M059J (cell line): ENCODE measurements at regions not wholly inside any gene's neighbourhood (a gene's known extent, or its start where the extent isn't known, plus 50 kb on each side); places are given as distances from the start of the nearest gene placed in this dataset.

Experiments used
- DNase-seq: peaks from one replicate; pipeline ENCODE4 v3.0.0-alpha.2; 2012; ENCODE audit warnings: low read depth

- DNase-seq = no peak
These were observed 209.3 kb upstream of the SGK1 start for GRCh38 chr6:134527108-134527787.

GRCh38 chr6:134525190-134525868 is 207.4 kb upstream of the SGK1 start:
- DNase-seq = no peak

GRCh38 chr6:134523903-134524650 is 206.2 kb upstream of the SGK1 start:
- no peak for DNase-seq

- DNase-seq = no peak
These were observed 205.1 kb upstream of the SGK1 start for GRCh38 chr6:134523051-134523450.

- no peak for DNase-seq
These were observed 203.2 kb upstream of the SGK1 start for GRCh38 chr6:134521116-134521501.

- DNase-seq = peak; percentile 75
These were observed 202.5 kb upstream of the SGK1 start for GRCh38 chr6:134520181-134521115.

DNA sequence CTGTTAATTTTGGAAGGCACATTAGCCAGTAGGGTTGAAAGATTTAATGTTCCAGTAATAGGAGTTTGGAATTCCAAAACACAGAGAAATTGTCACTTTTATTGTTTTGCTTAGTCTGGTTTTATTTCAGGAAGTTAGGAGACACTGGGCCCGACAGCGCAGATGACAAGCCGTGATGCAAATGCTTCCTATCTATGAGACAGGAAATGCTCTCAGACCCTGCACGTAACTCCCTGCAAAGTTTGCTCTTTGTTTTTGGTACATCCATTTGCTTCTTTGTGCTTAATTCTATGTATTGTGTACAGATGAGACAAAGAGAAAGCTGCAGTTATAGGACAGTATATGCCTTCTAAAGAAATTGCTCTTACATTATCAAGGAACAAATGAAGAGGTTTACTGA is 201.6 kb upstream of the SGK1 start:
- DNase-seq = no peak

DNA sequence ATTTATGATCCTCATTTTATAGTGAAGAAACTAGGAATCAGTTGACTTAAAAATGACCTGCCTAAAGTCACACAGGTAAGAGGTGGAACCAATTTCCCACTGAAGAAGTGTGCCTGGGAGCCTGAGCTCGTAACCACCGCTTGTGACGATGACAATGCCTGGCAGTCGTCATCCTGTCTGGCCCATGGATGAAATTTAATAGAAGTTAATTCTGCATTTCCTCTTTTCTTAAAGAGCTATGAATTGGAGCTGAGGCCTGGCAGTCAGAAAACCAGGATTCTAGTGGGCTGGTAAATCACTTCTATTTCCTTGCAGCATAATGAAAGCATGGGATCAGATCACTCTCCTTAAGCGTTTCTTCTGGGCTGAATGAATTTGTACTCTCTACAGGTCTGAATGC is 200.0 kb upstream of the SGK1 start:
- DNase-seq = peak; percentile 8

GRCh38 chr6:134517145-134517658 is 199.3 kb upstream of the SGK1 start:
- DNase-seq = peak; percentile 88

- no peak for DNase-seq
These were observed 198.7 kb upstream of the SGK1 start for GRCh38 chr6:134516582-134516981.

DNA sequence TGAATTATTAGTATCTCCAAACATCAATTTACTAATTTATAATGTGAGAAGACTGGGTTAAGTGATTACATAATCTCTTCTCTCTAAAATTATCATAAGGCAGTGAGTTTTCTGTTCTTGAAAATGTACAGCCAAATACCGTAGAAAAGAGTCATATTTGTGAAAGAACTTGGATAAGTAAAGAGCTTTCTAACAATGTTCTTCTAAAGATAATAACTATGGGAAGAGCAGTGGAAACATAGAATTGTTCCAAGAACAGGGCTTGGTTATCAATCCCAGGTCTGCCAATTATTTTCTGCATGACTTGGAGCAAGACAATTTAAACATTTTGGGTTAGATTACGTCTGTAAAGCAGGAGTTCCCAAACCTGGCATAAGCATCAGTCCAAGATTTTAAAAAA is 198.1 kb upstream of the SGK1 start:
- DNase-seq = no peak

DNA sequence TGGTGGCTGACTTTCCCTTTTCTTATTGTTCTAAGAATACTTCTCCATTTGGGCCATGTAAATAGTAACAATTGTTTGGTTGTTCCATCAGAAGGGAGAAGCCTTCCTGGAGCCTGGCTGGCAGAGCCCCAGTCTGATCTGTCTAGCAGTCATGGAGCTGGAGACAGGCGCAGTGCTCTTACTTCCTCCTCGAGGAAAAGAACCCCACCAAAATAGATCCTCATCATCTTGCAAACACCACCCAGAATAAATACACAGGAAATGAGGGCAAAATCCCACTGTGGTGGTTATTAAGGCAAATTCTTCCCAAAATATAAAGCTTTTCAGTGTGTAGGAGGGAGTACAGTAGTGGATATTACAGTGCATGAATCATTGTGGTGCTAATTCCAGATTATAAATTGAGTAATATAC is 195.1 kb upstream of the SGK1 start:
- DNase-seq = no peak

DNA sequence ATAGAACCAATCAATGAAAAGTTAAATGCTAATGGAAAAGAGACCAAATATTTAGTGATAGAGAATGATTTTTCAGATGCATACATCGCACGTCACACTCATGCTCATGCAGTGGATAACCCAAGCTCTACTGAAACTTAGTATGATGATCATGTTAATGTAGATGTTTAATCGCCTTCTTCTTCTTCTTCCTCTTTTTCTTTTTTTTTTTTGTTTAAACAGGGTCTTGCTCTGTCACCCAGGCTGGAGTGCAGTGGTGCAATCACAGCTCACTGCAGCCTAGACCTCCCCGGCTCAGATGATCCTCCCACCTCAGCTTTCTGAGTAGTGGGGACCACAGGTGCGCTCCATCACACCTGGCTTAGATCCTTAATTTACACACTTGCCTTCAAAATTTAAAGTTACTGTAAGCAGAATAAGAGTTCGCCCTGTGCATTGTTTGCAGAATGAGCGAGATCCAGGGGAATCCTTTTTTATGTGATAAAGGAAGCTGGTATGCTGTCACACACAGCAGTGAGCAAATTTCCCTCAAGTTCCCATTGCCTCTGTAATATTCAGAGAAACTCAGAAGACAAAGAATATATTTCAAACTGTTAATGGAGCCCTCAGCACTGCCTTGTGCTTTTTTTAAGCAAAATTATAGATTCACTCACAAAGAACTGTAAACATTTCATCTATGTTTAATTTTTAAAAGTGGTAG is 194.2 kb upstream of the SGK1 start:
- no peak for DNase-seq

GRCh38 chr6:134510920-134511319 is 193.0 kb upstream of the SGK1 start:
- no peak for DNase-seq

DNA sequence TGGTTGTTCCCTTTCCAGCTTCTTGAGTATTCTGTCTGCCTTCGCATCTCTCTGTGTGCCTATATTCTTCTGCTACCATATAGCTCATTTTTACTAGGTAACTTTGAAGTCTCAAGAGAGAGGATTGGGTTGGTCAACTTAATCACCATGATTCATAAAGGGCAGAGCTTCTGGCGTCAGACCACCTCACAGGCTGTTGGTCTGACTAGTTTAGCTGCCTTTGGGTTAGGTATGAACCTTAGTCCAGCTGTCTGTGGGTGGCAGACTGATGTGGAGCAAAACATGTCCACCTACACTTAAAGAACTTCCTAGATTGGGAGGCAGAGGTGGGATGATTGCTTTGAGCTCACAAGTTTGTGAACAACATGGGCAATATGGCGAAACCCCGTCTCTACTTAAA is 192.2 kb upstream of the SGK1 start:
- DNase-seq = no peak

GRCh38 chr6:134508862-134509498 is 191.1 kb upstream of the SGK1 start:
- no peak for DNase-seq

- DNase-seq = no peak
These were observed 188.2 kb upstream of the SGK1 start for GRCh38 chr6:134506162-134506561.

- peak; percentile 11 for DNase-seq
These were observed 185.8 kb upstream of the SGK1 start for GRCh38 chr6:134503585-134504281.

GRCh38 chr6:134502614-134503549 is 185.0 kb upstream of the SGK1 start:
- DNase-seq = no peak
